NCI-H2081 treated with DMSO at 0.1 percent for 48 hours (cell line): ENCODE measurements at regions not wholly inside any gene's neighbourhood (a gene's known extent, or its start where the extent isn't known, plus 50 kb on each side); places are given as distances from the start of the nearest gene placed in this dataset.

Experiments used
- DNase-seq: peaks from one replicate; lab custom pipeline; 2025; lab: John Stamatoyannopoulos, UW

DNA sequence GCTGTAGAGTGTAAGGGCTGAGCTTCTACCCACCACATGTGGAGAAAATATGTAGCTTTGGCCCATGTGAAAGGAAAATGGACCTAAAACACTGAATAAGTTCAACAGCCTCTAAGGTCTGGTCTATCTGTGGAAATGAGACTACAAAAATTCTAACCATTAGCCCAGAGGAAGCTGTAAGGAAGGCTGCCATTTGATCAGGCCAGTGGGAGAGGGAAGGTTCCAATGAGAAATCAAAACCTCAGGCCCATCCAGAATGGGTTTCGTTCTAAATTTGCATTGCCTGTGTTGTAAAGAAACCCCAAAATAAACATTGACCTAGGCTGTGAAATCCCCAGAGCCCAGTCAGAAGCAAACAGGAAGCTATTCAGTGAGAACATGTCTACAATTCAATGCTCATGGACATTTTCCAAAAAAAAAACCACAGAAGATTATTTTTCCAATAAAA is 320.4 kb upstream of the SLC7A11 start:
- DNase-seq = no peak

DNA sequence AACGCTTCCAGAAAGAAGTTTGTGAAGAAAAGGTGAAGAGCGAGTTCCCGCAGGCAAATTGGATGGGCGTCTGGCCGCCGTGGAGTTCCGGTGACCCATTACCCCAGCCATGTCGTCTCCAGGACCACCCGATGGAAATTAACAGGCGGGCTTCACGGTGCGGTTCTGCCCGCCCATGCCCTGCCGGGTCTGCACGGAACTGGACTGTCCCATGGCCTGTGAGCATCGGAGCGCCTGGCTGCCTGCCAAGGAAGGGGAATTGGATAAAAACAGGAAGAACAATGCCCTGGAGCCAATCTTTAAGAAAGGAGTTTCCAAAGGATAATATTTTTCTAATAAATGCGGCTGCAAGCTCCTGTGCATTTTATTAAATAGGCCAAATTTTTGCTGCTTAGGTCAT is 319.8 kb upstream of the SLC7A11 start:
- DNase-seq = no peak

DNA sequence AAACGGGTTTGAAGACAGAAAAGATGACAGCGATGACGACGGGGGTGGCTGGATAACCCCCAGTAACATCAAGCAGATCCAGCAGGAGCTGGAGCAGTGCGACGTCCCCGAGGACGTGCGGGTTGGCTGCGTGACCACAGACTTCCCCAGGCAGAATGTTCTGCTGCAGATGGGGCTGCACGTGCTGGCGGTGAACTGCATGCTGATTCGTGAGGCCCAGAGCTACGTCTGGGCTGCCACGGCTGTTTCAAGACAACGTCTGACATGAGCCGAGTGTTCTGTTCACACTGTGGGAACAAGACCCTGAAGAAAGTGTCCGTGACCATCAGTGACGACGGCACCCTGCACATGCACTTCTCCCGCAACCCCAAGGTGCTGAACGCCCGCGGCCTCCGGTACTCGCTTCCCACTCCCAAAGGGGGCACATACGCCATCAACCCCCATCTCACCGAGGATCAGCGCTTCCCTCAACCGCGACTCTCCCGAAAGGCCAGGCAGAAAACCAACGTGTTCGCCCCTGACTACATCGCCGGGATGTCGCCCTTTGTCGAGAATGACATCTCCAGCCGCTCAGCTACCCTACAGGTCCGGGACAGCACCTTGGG is 319.2 kb upstream of the SLC7A11 start:
- no peak for DNase-seq

DNA sequence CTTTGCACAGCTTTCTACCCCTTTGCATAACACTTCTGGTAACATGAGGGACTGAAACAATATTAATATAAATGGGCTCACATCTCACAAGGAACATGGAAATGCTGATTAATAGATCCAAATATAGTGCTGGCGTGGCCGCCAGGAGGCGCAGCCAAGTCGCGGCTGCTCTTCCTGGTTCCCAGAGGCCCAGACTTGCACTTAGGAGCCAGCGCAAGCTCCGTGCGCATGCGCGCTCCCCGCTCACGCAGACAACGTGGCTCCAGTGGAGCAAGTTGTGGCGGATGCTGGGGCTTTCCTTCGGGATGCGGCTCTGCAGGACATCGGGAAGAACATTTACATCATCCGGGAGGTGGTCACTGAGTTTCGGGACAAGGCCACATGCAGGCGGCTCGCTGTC is 318.3 kb upstream of the SLC7A11 start:
- DNase-seq = no peak

DNA sequence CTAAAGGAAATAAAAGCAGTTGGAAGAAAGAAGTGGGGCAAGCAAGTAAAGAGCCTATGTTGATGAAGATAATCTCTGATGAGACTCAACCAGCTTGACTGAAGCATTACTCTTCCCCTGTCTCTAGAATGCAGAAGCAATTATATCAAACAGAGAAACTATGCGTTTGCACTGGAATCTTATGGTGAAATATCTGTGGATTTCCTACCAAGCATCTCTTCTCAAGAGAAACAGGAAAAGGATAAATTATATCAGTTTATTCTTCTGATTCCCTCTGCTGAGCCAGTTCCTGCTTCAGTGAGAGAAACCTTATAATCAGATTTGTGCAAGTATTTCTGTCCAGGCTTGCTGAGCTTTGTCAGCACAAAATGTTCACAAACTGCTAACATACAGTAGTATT is 316.7 kb upstream of the SLC7A11 start:
- no peak for DNase-seq

DNA sequence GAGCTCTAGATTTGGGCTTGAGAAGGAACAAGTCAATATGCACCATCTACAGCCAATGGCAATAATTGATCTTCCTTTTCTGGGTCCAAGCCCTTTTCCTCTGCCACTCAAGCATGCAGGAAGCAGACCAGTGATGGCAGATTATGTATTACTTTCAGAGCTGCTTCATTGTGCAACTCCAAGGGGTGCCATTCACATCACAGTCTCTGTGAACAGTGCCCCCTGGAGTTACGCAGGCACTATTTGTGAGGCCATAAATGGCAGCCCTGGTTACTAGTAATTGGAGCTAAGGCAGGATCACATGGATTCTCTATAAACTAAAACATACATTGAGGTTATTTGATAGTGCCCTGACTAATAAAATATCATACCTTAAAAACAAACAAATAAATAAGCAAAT is 313.4 kb upstream of the SLC7A11 start:
- DNase-seq = no peak

DNA sequence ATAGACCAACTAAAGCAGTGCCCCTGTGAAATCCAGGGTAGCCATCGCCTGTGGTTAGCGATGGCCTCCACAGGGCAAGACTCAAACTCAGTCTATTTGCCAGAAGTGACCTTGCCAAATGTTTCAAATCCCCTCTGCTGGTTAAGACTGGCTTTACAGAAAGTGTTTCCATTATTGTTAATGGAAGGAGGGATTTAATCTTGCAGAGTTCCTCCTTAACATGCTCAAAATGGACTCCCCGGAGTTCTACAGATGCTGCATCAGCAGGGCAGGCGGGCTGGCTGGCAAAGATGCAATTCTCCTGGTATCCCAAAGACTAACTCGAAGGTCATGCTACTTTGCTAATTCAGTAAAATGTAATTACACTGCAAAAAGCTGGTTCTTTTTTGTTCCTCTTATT is 313.0 kb upstream of the SLC7A11 start:
- no peak for DNase-seq

DNA sequence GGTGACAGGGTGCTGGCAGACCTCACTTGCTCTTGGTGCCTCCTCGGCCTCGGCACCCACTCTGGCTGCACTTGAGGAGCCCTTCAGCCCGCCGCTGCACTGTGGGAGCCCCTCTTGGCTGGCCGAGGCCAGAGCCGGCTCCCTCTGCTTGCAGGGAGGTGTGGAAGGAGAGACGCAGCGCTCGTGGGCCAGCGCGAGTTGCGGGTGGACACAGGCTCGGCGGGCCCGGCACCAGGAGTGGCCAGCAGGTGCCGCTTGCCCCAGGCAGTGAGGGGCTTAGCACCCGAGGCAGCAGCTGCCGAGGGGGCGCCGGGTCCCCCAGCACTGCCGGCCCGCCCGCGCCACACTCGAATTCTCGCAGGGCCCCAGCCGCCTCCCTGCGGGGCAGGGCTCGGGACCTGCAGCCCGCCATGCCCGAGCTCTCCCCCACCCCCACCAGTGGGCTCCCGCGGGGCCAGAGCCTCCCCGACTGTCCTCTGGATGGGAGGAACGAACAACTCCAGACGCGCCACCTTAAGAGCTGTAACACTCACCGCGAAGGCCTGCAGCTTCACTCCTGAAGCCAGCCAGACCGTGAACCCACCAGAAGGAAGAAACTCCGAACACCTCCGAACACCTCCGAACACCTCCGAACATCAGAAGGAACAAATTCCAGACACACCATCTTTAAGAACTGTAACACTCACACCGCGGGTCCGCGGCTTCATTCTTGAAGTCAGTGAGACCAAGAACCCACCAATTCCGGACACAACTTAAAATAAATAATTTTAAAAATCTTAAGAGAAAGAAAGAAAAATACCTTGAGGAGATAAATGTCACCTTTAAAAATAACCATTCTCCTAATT is 311.1 kb upstream of the SLC7A11 start:
- DNase-seq = no peak

DNA sequence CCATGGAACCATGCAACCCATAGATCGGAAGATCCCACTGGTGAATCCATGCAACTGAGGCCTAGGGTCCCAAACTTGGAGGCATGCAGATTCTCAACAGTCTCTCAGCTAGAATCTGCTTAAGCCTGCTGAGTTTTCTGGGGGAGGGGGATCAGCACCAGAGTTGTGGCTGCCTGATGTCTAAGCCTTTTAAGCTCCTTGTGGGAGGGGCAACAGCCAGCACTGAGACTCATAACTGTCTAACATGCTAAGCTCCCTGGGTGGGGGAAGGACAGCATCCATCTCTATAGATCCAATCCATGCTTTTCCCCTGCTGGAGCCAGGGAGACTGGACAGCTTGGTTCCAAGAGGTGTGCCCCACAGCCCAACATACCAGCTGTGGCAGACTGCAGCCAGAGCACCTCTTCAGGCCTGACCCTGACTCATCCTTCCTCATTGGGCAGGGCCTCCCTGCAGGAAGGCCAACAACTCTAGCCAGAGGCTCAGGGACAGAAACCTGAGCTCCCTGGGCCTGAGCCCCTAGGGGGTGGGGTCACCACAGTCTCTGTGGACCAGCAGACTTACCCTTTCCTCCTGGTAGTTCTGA is 300.1 kb upstream of the SLC7A11 start:
- DNase-seq = no peak

DNA sequence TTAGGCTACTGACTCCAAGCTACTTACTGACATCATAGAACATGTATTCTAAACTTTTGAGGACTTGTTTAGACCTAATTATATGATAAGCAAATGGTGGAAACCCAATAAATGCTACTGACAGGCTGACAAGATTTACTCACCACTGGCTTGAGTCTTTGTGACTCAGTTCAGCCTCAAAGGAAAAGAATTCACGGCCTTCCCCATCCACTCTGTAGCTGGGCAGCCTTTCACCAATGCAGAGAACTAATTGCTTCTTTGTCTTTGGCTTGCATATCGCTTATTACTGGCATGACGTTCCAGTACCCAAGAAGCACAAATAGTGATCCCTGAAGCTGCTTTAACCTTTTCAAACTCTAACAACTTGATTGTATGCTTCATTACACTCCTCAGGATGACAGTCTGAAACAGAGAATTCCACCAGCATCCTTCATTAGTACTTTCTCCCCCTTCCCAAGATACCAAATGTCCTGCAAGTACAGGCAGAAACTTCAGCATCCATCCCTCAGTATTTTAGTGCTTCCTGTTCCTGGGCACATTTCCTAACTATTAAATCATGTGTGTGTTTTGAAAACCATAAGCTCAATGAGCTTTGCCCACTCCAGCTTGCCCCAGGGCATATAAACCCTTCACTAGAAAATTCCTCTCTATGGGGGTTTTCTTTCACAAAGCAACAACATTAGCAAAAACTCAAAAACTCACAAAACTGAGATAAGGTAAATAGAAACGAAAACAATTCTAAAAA is 298.1 kb upstream of the SLC7A11 start:
- no peak for DNase-seq

DNA sequence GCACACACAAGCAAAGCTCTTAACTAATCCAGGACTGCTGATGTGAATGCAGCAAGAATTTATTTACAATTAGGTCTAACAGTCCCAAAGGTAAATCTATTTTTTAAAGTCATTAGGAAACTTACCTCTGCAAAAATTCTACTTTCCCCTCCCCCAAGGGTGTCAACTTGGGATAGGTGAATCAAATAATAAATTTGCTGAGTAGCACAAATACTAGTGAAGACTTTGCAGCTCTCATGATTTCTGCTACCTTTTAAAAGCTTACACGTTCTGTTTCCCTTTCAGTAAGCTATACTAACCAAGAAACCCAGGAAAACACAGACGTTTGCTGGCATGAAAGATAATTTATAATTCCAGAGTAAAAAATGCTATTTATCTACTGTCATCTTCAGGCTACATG is 296.6 kb upstream of the SLC7A11 start:
- no peak for DNase-seq

DNA sequence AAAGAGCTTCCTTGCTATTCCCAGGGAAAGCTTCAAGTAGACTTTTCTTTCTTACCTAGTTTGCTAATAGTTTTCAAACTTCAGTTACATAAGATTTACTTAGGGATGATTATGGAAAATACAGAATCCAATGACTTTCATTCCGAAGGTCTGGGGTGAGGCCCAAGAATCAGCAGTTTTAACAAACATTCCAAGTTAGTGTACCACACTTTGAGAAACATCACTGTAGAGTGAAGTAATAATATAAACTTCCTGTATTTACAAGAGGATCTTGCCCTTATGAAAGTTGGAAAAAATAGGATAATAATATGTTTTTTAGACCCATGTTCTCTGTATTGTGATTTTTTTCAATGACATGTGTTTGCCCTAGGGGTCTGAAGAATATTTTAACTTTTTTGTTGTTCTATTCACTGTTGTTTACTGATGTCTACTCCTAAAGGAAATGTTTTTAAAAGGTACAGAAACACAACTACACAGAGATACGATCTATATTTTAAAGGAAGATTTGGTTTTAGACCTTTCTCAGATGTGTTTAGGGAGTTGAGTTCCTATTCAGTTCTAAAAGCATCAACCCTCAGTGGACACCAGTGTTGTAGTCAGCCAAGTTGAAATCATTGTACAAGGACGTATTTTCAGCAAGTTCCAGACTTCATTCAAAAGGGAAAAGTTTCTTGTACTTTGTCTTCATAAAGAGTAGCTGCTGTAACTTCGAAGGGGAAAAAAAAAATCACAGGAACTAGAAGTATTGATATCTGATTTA is 295.8 kb upstream of the SLC7A11 start:
- DNase-seq = no peak

DNA sequence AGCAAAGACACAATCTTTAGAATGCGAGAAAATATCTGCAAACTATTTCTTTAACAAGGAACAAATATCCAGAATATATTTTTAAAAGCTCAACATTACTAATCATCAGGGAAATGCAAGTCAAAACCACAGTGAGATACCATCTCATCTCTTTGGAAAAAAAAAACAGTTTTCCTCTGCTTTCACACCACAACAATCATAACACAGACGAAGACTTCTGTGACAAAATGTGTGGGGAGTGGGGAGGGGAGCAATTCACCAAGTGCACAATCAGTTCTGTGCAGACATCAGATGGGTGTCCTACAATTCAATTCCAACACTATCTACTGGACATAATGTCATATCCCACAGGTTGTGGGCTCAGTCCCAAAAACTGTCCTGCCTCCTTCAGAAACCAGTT is 293.2 kb upstream of the SLC7A11 start:
- DNase-seq = no peak

DNA sequence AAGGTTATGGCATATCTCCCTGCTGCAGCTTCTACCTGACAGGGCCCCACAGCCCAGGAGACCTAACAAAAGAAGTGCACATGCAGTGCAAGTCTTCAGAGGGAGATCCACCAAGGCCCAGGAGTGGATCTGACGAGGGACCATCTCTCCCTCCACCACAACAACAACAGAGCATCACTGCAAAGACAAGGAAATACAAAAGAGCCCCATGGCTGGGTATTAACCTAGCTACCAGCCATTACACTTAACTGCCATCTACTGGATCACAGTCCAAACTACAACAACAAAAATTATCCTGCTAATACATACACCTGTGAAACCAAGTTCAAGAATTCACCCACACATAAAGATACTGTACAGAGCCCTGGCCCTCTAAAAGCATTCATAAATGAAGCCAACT is 280.2 kb upstream of the SLC7A11 start:
- no peak for DNase-seq

DNA sequence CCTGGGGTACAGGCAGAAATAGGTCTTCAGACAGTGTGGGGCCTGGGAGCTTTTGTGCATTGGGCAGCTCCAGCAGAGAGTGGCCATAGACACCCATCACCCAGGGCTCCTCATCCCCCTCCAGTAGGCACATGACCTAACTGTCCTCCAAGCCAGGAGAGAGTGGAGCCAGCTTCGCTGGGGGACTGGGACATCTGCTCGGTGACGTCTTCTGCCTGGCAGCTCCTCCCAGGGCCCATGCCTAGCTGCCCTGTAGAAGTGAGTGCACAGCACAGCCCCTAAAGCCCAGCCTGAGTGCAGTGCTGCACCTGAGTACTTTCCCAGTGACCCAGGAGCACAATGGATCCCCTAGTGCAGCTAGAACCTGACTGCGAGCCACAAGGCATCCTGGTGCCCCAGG is 279.7 kb upstream of the SLC7A11 start:
- DNase-seq = no peak

DNA sequence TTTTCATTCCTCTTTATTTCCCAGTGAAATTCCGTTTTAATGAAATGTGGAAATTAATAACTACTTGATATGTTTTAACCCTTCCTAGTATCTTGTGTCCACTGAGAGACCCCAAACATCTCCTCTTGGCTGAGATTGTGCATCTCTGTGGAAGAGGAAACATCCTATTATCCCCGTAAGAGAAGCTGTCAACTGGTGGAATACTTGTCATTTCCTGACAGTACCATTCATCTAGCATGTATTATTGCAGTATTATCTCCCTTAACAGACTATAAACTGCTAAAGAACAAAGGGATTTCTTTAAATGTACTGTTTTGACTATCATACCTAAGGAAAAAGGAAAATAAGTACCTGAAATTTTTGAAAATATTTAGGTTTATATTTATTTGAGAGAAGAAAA is 277.3 kb upstream of the SLC7A11 start:
- DNase-seq = no peak

DNA sequence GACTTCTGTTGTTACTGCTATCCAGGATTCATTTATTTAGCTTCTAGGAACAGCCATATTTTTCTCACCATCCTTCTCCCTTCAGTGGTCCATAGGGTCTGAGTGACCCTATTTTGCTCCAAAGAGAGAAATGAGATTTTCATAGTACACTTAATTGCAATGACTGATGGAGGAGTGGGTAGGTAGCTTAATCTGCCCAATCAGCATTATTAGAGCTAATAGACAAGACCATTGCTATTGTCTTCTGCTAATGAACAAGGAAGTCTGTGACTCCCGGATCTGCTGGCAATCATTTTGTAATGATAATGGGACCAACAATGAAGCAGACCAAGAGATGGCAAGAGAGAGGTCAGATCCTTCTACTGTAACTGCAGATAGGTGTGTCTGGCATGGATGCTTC is 271.4 kb upstream of the SLC7A11 start:
- DNase-seq = no peak

DNA sequence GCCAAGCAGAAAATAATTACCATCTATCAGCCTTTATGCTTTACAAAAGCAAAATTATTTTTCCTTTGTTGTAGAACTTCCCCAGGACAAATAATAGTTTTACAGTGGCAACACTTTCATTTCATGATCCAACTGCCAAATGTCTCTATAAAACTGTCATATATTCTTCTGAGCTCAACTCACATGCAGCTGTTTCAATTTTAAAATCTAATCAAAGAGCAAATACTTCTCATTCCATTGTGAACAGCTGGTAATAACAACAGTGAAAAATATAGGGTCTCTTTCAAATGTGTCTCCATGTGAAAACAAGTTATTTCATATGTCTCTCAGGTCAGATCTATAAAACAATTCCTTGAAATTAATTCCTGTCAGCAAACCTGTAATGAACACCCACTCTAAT is 270.6 kb upstream of the SLC7A11 start:
- DNase-seq = no peak

DNA sequence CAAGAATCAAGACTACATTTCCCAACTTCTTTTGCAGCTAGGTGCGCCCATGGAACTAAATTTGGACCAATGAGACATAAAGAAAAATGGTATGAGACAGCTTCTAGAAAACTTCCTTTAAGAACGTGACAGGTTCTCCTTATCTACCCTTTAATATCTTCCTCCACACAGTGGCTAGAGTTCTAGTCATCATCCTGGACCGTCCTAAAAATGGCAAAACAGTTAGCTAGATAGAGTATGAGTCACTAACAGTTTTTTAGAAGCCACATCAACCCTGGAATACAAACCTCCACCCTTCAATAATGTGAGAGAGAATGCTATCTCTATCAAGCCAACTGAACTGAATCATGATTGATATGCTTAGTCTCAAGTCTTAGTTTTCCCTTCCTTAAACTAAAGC is 267.9 kb upstream of the SLC7A11 start:
- no peak for DNase-seq

DNA sequence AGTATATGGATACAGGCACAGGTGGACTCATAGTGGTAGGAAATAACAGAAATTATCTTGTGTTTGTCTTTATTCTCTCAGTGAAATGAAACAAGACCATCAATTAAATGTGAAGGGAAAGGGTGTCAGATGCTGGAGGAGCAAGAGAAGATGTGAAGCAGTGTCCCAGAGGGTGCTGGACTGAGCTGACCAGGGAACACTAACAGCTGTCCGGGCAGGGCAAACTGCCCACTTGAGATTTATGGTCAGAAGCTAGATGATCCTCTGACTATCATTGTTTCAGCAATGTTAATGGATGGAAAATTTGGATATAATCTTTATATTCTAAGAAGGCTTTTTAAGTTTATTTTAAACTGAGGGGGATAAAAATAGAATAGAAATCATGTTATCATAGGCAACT is 267.2 kb upstream of the SLC7A11 start:
- DNase-seq = no peak

DNA sequence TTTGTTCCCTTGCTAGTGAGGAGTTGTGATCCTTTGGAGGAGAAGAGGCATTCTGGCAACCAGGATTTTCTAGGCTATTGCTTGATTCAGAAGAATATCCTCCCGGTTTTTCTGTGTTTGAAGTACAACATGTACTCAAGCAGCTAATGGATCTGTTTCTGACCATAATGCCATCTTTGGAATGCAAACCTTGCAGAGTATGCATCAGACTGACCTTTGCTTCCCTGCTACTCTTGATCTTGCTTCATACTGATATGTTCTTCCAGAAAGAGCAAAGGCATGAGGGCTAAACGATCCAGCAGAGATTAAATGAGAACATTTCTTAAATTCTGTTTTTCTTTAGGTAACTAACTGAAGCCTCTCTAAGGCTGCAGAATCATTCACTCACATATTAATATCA is 265.4 kb upstream of the SLC7A11 start:
- no peak for DNase-seq

DNA sequence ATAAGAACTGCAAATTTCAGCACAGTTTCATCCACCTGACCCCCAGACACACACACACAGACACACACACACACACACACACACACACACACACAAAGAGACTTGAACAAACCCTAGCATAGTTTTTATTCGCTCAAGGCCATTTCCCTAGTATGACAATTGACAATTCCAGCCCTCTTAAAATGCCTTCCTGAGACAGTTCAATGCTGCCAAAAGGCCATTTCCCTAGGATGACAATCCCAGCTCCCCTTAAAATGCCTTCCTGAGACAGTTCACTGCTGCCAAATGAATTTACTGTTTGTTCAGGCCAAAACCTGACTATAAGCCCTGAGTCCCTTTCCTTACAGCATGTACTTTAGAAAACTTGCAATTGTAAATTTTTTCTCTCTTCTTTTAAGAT is 259.5 kb upstream of the SLC7A11 start:
- DNase-seq = no peak
